ENCODE measurements at regions not wholly inside any gene's neighbourhood (a gene's known extent, or its start where the extent isn't known, plus 50 kb on each side); places are given as distances from the start of the nearest gene placed in this dataset.

DNA sequence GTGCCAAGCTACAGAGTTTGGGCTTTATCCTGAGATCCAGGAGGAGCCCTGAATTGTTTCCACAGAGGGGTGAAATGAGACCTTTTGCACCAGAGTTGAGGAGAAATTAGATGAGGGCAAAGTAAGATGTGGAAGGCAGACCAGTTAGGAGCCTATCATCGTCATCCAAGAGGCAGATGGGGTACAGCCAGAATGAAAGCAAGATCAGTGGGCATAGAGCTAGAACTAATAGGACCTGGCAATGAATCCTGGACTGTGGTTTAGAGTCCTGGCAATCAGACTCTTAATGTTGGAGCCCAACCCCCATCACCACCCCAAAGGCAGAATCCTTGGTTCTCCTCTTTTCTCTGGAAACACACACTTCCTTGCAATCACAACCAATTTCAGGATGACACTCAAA, 166.6 kb upstream of the HMGA2 start:
- no peaks in the 10 kb centered on the region for H3K36me3 Mint-ChIP-seq (ENCODE audit: low read depth)
- no peak overlapping the region for H3K4me3 Mint-ChIP-seq

DNA sequence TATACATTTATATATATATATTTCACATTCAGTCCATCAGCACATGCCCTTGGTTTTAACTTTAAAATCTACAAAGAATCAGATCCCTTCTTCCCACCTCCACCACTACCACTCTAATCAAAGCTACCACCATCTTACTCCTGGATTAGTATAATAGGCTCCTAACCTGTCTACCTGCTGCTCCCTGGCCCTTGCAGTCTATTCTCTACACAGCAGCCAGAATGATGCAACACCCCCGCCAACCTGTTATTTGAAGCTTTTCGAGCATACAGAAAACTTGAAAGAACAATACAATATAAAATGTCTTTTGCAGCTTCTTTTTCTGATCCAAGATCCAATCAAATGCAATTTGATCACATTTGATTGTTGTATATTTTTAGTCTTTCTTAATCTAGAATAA, 165.9 kb upstream of the HMGA2 start:
- no peaks in the 10 kb centered on the region for H3K9me3 Mint-ChIP-seq
- peaks cover 52% of the 10 kb centered on the region for H3K27me3 Mint-ChIP-seq
- H3K36me3 Mint-ChIP-seq (ENCODE audit: low read depth) = no peaks in the 10 kb centered on the region
- H3K4me1 Mint-ChIP-seq (ENCODE audit: low read depth) = peaks cover 26% of the 10 kb centered on the region
- no peak overlapping the region for H3K4me3 Mint-ChIP-seq
- H3K27ac Mint-ChIP-seq = no peak overlapping the region
- no peak for DNase-seq

More for the DNA sequence above, 166.6 kb upstream of the HMGA2 start:
- Mint-ChIP-seq H3K9me3 (no peaks in the 10 kb centered on the region), H3K27ac (no peak overlapping the region), H3K4me1 (ENCODE audit: low read depth) (peaks cover 26% of the 10 kb centered on the region), H3K27me3 (peaks cover 55% of the 10 kb centered on the region)
- no peak for DNase-seq

DNA sequence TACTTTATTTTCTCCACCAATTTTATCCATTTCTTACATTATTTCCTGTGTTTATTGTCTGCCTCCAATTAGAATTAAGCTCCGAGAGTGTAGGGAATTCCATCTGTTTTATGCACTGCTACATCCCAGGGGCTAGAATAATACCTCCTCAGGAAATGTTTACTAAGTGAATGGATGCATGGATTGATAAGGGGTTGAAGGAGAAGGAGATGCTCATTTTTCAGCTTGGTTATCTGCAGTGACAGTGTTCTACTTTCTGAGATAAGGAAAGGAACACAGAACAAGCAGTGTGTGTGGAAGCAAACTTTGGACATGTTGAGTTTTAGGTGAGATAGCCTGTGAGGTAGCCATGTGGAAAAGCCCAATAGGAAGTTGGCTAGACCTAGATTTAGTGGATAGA, 164.6 kb upstream of the HMGA2 start:
- no peak for DNase-seq
- Mint-ChIP-seq H3K4me1 (ENCODE audit: low read depth) (peaks cover 30% of the 10 kb centered on the region), H3K4me3 (no peak overlapping the region), H3K27me3 (peaks cover 49% of the 10 kb centered on the region), H3K9me3 (peaks cover 4% of the 10 kb centered on the region), H3K27ac (no peak overlapping the region), H3K36me3 (ENCODE audit: low read depth) (no peaks in the 10 kb centered on the region)

- Mint-ChIP-seq H3K27me3 (peaks cover 48% of the 10 kb centered on the region), H3K9me3 (peaks cover 8% of the 10 kb centered on the region), H3K4me1 (ENCODE audit: low read depth) (peaks cover 33% of the 10 kb centered on the region), H3K4me3 (no peak overlapping the region), H3K36me3 (ENCODE audit: low read depth) (no peaks in the 10 kb centered on the region), H3K27ac (no peak overlapping the region)
- DNase-seq = no peak
Observed at GRCh38 chr12:65660096-65660495, 164.2 kb upstream of the HMGA2 start.

DNA sequence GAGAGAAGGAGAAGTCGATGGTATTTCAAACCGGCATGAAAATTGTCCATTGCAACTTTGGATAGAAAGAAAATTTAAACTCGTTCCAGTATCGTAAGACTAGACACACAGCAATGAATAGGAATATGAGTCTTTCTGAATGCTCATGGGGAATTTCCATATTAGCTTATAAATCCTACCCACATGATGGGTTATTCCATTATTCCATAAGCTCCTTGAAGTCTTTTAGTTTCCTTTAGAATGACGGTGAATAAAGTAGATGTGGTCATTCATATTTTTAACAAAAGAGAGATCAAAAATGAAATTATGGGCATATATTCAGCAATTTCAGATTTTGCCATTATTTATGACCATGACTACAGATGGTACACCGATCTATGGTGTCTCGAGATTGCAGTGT, 163.4 kb upstream of the HMGA2 start:
- H3K4me1 Mint-ChIP-seq (ENCODE audit: low read depth) = peaks cover 34% of the 10 kb centered on the region
- H3K36me3 Mint-ChIP-seq (ENCODE audit: low read depth) = no peaks in the 10 kb centered on the region
- no peak for DNase-seq
- peaks cover 9% of the 10 kb centered on the region for H3K9me3 Mint-ChIP-seq
- H3K27ac Mint-ChIP-seq = no peak overlapping the region
- no peak overlapping the region for H3K4me3 Mint-ChIP-seq
- H3K27me3 Mint-ChIP-seq = peaks cover 46% of the 10 kb centered on the region

GRCh38 chr12:65662590-65662989, 161.7 kb upstream of the HMGA2 start:
- Mint-ChIP-seq H3K4me3 (no peak overlapping the region), H3K4me1 (ENCODE audit: low read depth) (peaks cover 33% of the 10 kb centered on the region), H3K27ac (no peak overlapping the region), H3K9me3 (peaks cover 11% of the 10 kb centered on the region), H3K27me3 (peaks cover 44% of the 10 kb centered on the region), H3K36me3 (ENCODE audit: low read depth) (no peaks in the 10 kb centered on the region)
- no peak for DNase-seq

DNA sequence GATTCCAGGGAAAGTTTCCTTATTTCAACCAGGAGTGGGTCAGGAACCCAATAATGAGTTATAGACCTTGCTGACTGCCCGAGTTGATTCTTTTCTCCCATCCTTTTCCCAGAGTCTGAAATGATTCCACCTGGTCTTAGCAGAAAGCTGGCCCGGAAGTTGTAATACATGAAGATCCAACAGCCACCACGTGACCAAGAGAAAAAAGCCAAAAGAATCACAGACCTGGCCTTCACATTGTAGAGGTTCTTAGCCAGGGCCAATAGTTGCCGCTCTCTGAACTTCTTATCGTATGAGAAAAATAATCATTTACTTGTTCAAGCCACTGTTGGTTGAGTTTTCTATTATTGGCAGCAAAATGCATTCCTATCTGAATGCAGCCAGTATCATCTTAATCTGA, 161.2 kb upstream of the HMGA2 start:
- Mint-ChIP-seq H3K4me3 (no peak overlapping the region), H3K27ac (no peak overlapping the region), H3K27me3 (peaks cover 45% of the 10 kb centered on the region), H3K4me1 (ENCODE audit: low read depth) (peaks cover 29% of the 10 kb centered on the region), H3K36me3 (ENCODE audit: low read depth) (no peaks in the 10 kb centered on the region), H3K9me3 (peaks cover 11% of the 10 kb centered on the region)
- no peak for DNase-seq

- no peaks in the 10 kb centered on the region for H3K36me3 Mint-ChIP-seq (ENCODE audit: low read depth)
- H3K4me3 Mint-ChIP-seq = no peak overlapping the region
- H3K27ac Mint-ChIP-seq = no peak overlapping the region
- H3K9me3 Mint-ChIP-seq = peaks cover 11% of the 10 kb centered on the region
- H3K4me1 Mint-ChIP-seq (ENCODE audit: low read depth) = peaks cover 29% of the 10 kb centered on the region
- H3K27me3 Mint-ChIP-seq = peaks cover 47% of the 10 kb centered on the region
- DNase-seq = no peak
Observed at GRCh38 chr12:65663648-65664047, 160.6 kb upstream of the HMGA2 start.

- peaks cover 11% of the 10 kb centered on the region for H3K9me3 Mint-ChIP-seq
- H3K4me3 Mint-ChIP-seq = no peak overlapping the region
- H3K27ac Mint-ChIP-seq = no peak overlapping the region
- peaks cover 43% of the 10 kb centered on the region for H3K27me3 Mint-ChIP-seq
- peaks cover 38% of the 10 kb centered on the region for H3K4me1 Mint-ChIP-seq (ENCODE audit: low read depth)
- DNase-seq = no peak
- H3K36me3 Mint-ChIP-seq (ENCODE audit: low read depth) = no peaks in the 10 kb centered on the region
Observed at GRCh38 chr12:65664715-65665250, 159.5 kb upstream of the HMGA2 start.

- H3K36me3 Mint-ChIP-seq (ENCODE audit: low read depth) = no peaks in the 10 kb centered on the region
- peaks cover 34% of the 10 kb centered on the region for H3K27me3 Mint-ChIP-seq
- H3K4me1 Mint-ChIP-seq (ENCODE audit: low read depth) = peaks cover 43% of the 10 kb centered on the region
- H3K9me3 Mint-ChIP-seq = peaks cover 11% of the 10 kb centered on the region
- H3K4me3 Mint-ChIP-seq = no peak overlapping the region
- peak overlapping the region; percentile 88 for H3K27ac Mint-ChIP-seq
- no peak for DNase-seq
Observed at GRCh38 chr12:65665817-65666216, 158.5 kb upstream of the HMGA2 start.

DNA sequence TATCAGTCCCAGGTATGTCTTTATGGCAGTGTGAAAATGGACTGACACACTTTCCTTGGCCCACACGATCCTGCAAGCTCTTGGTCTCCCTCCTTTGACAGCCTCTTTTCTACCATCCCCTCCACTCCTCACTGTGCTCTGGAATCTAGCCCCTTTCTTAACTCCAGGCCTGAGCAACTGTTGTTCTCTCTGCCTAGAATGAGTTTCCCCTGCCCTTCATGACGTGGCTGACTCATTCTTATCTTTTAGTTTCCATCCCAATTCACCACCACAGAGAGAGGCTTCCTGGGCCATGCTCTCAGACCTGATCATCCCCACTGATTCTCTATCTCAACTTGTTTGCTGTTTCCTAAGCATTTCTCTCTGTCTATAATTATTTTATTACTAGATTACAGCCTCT, 157.4 kb upstream of the HMGA2 start:
- no peak overlapping the region for H3K4me3 Mint-ChIP-seq
- peak overlapping the region; percentile 88 for H3K27ac Mint-ChIP-seq
- peaks cover 50% of the 10 kb centered on the region for H3K4me1 Mint-ChIP-seq (ENCODE audit: low read depth)
- DNase-seq = no peak
- H3K36me3 Mint-ChIP-seq (ENCODE audit: low read depth) = no peaks in the 10 kb centered on the region
- H3K27me3 Mint-ChIP-seq = peaks cover 36% of the 10 kb centered on the region
- H3K9me3 Mint-ChIP-seq = peaks cover 11% of the 10 kb centered on the region

DNA sequence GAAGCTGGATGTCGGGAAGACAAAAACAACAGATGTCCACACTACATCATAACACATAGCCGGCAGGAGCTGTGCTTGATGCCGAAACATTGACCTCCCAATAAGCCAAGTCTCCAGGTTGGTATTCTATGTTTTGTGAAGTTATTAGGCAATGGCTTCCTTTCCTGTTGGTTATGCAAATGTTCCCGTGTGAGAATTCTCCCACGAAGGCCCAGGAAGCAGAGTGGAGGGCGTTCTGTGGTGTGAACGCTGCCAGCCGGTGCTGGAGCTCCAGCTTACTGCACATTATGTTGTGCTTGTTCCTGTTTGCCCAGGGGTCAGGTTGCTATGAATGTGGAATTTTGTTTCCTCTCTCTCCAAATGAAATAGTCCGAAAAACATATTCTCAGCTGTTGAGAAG, 156.4 kb upstream of the HMGA2 start:
- peaks cover 36% of the 10 kb centered on the region for H3K27me3 Mint-ChIP-seq
- H3K36me3 Mint-ChIP-seq (ENCODE audit: low read depth) = no peaks in the 10 kb centered on the region
- DNase-seq = no peak
- H3K27ac Mint-ChIP-seq = no peak overlapping the region
- H3K4me3 Mint-ChIP-seq = no peak overlapping the region
- peaks cover 11% of the 10 kb centered on the region for H3K9me3 Mint-ChIP-seq
- peaks cover 50% of the 10 kb centered on the region for H3K4me1 Mint-ChIP-seq (ENCODE audit: low read depth)

DNA sequence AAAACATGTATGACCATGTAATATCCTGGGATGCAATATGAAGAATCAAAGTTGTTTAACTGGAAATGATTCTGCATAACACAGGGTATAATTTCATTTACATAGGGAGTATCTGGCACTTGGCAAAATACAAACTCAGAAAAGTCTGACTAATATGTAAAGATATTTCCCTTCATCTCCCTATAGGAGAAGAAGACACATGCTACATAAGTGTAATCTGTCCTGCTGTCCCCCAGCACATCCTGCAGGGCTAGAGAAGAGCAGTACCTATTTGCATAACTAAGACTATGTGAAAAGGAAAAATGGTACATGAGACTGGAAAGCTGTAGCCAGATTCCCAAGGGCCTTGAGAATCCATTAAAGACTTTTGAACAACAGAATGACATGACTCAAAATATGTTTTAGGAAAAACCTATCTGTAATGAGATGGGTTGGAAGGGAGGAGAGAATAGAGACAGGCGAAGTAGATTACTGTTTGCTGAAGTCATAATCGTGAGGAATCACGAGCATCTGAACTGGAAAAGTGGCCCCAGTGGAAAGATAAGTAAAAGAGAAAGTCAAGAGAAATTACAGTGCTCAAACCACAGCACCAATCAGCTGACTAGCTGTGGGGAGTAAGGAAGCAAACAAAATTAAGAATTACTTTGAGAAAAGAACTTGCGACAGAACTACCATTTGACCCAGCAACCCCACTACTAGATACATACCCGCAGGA, 155.1 kb upstream of the HMGA2 start:
- peaks cover 30% of the 10 kb centered on the region for H3K27me3 Mint-ChIP-seq
- no peak overlapping the region for H3K4me3 Mint-ChIP-seq
- DNase-seq = no peak

GRCh38 chr12:65670775-65671174, 153.5 kb upstream of the HMGA2 start:
- Mint-ChIP-seq H3K36me3 (ENCODE audit: low read depth) (no peaks in the 10 kb centered on the region), H3K4me1 (ENCODE audit: low read depth) (peaks cover 38% of the 10 kb centered on the region), H3K27me3 (peaks cover 33% of the 10 kb centered on the region), H3K4me3 (no peak overlapping the region), H3K9me3 (peaks cover 2% of the 10 kb centered on the region), H3K27ac (no peak overlapping the region)
- no peak for DNase-seq

More for the DNA sequence above, 155.1 kb upstream of the HMGA2 start:
- no peaks in the 10 kb centered on the region for H3K36me3 Mint-ChIP-seq (ENCODE audit: low read depth)
- no peak overlapping the region for H3K27ac Mint-ChIP-seq
- peaks cover 11% of the 10 kb centered on the region for H3K9me3 Mint-ChIP-seq
- peaks cover 50% of the 10 kb centered on the region for H3K4me1 Mint-ChIP-seq (ENCODE audit: low read depth)

GRCh38 chr12:65672441-65672840, 151.8 kb upstream of the HMGA2 start:
- Mint-ChIP-seq H3K27me3 (peaks cover 41% of the 10 kb centered on the region), H3K4me1 (ENCODE audit: low read depth) (peaks cover 24% of the 10 kb centered on the region), H3K36me3 (ENCODE audit: low read depth) (no peaks in the 10 kb centered on the region), H3K4me3 (no peak overlapping the region), H3K27ac (no peak overlapping the region), H3K9me3 (no peaks in the 10 kb centered on the region)
- DNase-seq = no peak
